H1 (cell line): ENCODE measurements at regions not wholly inside any gene's neighbourhood (a gene's known extent, or its start where the extent isn't known, plus 50 kb on each side); places are given as distances from the start of the nearest gene placed in this dataset.

Experiments
- CTCF ChIA-PET: fragments of 300-600 bp; sonication (Branson Sonifier 250); formaldehyde crosslinking; loops from one replicate; lab custom pipeline; 2021; ENCODE audit not compliant: partially characterized antibody; lab: Charles Lee
- POLR2A ChIA-PET: fragments of 300-600 bp; sonication (Branson Sonifier 250); formaldehyde crosslinking; loops from one replicate; lab custom pipeline; 2021; ENCODE audit warnings: inconsistent platforms; ENCODE audit not compliant: partially characterized antibody; lab: Charles Lee
- DNase-seq, 2 experiments: peaks; one replicate each; pipeline versions ENCODE4 v3.0.0 to v3.0.0-alpha.2; 2010 to 2022; ENCODE audit warnings: low spot score in 2 of 2, low read depth in 1 of 2, mixed read lengths in 1 of 2
- FAIRE-seq: peaks from 2 replicates; lab custom pipeline; 2011; peaks lifted over from hg19 to GRCh38; lab: Jason Lieb, UNC
- H2AFZ ChIP-seq: 2 replicates; pipeline ENCODE4 v1.8.1; 2012; ENCODE audit warnings: low read length, inconsistent platforms
- H2AK5ac ChIP-seq: 2 replicates; pipeline ENCODE4 v1.6.1; 2013; ENCODE audit warnings: low read depth, low read length
- H2BK120ac ChIP-seq: replicated peaks from 2 replicates; pipeline ENCODE3; 2013; ENCODE audit warnings: low read depth, low read length, inconsistent platforms
- H2BK12ac ChIP-seq: 2 replicates; pipeline ENCODE4 v1.6.1; 2013; ENCODE audit warnings: low read depth, low read length
- H2BK15ac ChIP-seq: 2 replicates; pipeline ENCODE4 v1.6.1; 2013; ENCODE audit warnings: low read length
- H2BK20ac ChIP-seq: 2 replicates; pipeline ENCODE4 v1.6.1; 2013; ENCODE audit warnings: low read length
- H2BK5ac ChIP-seq: 2 replicates; pipeline ENCODE4 v1.6.1; 2013; ENCODE audit warnings: low read depth, low read length
- H3K14ac ChIP-seq: 2 replicates; pipeline ENCODE4 v1.6.1; 2013; ENCODE audit warnings: inconsistent platforms; ENCODE audit not compliant: insufficient read length
- H3K18ac ChIP-seq: 2 replicates; pipeline ENCODE4 v1.6.1; 2013; ENCODE audit warnings: low read length; ENCODE audit errors: extremely low read depth
- H3K23ac ChIP-seq: 2 replicates; pipeline ENCODE4 v1.6.1; 2013; ENCODE audit warnings: inconsistent platforms; ENCODE audit not compliant: insufficient read length
- H3K23me2 ChIP-seq: 2 replicates; pipeline ENCODE4 v1.6.1; 2013; ENCODE audit warnings: low read depth, low read length
- H3K27ac ChIP-seq: 2 replicates; pipeline ENCODE4 v1.6.1; 2011; ENCODE audit warnings: low read depth, low read length, inconsistent platforms
- H3K27me3 ChIP-seq, 4 experiments: replicated peaks in 1 of 4; 1 replicate in 1 of 4; 2 replicates in 3 of 4; pipeline versions ENCODE4 v1.6.1 to v1.8.1; 2011 to 2013; ENCODE audit warnings: low read length in 3 of 4, mild to moderate bottlenecking in 3 of 4, inconsistent platforms in 2 of 4, mixed read lengths in 2 of 4, moderate library complexity in 1 of 4; ENCODE audit not compliant: control insufficient read depth in 3 of 4, insufficient read depth in 3 of 4; ENCODE audit errors: extremely low read depth in 1 of 4
- H3K36me3 ChIP-seq, 4 experiments: 2 replicates each; pipeline versions ENCODE4 v1.6.1 to v1.8.1; 2011 to 2013; ENCODE audit warnings: mild to moderate bottlenecking in 4 of 4, low read length in 3 of 4, moderate library complexity in 2 of 4, control low read depth in 1 of 4, inconsistent platforms in 1 of 4; ENCODE audit not compliant: insufficient read depth in 4 of 4, control insufficient read depth in 2 of 4
- H3K4ac ChIP-seq: replicated peaks from 2 replicates; pipeline ENCODE3; 2013; ENCODE audit warnings: low read length, low read depth, mixed read lengths, inconsistent platforms; ENCODE audit not compliant: insufficient read length
- H3K4me1 ChIP-seq, 4 experiments: replicated peaks in 1 of 4; 1 replicate in 1 of 4; 2 replicates in 3 of 4; pipeline versions ENCODE4 v1.6.1 to v1.8.1; 2011 to 2013; ENCODE audit warnings: low read length in 3 of 4, inconsistent platforms in 2 of 4, mixed read lengths in 1 of 4; ENCODE audit not compliant: insufficient read depth in 4 of 4, control insufficient read depth in 3 of 4
- H3K4me2 ChIP-seq, 2 experiments: 2 replicates each; pipeline versions ENCODE4 v1.6.1 to v1.8.1; 2011 to 2013; ENCODE audit warnings: low read depth in 2 of 2, low read length in 2 of 2, control low read depth in 1 of 2, inconsistent platforms in 1 of 2, mild to moderate bottlenecking in 1 of 2; ENCODE audit not compliant: insufficient read depth in 1 of 2
- H3K4me3 ChIP-seq, 4 experiments: fragments of 200-600, 300-600 bp in 1 of 4; sonication (generic), shearing (Covaris generic), sonication (Bioruptor Twin) in 1 of 4; 2 replicates each; pipeline versions ENCODE4 v1.5.1 to v1.8.1; 2011 to 2016; ENCODE audit warnings: low read length in 4 of 4, low read depth in 3 of 4, control low read depth in 2 of 4, inconsistent platforms in 2 of 4, mild to moderate bottlenecking in 2 of 4, mixed read lengths in 1 of 4, moderate library complexity in 1 of 4; ENCODE audit not compliant: insufficient read depth in 2 of 4; ENCODE audit errors: extremely low read depth in 1 of 4
- H3K56ac ChIP-seq: replicated peaks from 2 replicates; pipeline ENCODE3; 2013; ENCODE audit warnings: low read depth, mild to moderate bottlenecking, mixed read lengths, low read length, inconsistent platforms; ENCODE audit not compliant: insufficient read length
- H3K79me1 ChIP-seq: 2 replicates; pipeline ENCODE4 v1.6.1; 2013; ENCODE audit warnings: low read depth, low read length, control low read depth
- H3K79me2 ChIP-seq, 2 experiments: 2 replicates each; pipeline versions ENCODE4 v1.6.1 to v1.8.1; 2012 to 2013; ENCODE audit warnings: low read length in 2 of 2, mild to moderate bottlenecking in 2 of 2, inconsistent platforms in 1 of 2; ENCODE audit not compliant: insufficient read depth in 2 of 2, control insufficient read depth in 1 of 2
- H3K9ac ChIP-seq, 4 experiments: replicated peaks in 1 of 4; 1 replicate in 1 of 4; 2 replicates in 3 of 4; pipeline versions ENCODE4 v1.6.1 to v1.8.1; 2011 to 2013; ENCODE audit warnings: low read depth in 3 of 4, low read length in 3 of 4, control low read depth in 2 of 4, mild to moderate bottlenecking in 2 of 4, moderate library complexity in 2 of 4, inconsistent platforms in 1 of 4; ENCODE audit errors: extremely low read depth in 1 of 4
- H3K9me3 ChIP-seq, 2 experiments: 2 replicates each; pipeline versions ENCODE4 v1.6.1 to v1.8.1; 2012 to 2013; ENCODE audit warnings: mild to moderate bottlenecking in 2 of 2, moderate library complexity in 2 of 2, control low read depth in 1 of 2, inconsistent platforms in 1 of 2, low read depth in 1 of 2, low read length in 1 of 2, mixed read lengths in 1 of 2; ENCODE audit not compliant: insufficient read depth in 2 of 2
- H4K20me1 ChIP-seq, 2 experiments: replicated peaks in 1 of 2; 2 replicates each; pipeline versions ENCODE3 to v1.8.1; 2011 to 2013; ENCODE audit warnings: inconsistent platforms in 2 of 2, low read length in 2 of 2, mild to moderate bottlenecking in 1 of 2; ENCODE audit not compliant: insufficient read depth in 2 of 2, control insufficient read depth in 1 of 2
- H4K5ac ChIP-seq: 2 replicates; pipeline ENCODE4 v1.6.1; 2013; ENCODE audit warnings: low read length, low read depth, mixed read lengths, inconsistent platforms; ENCODE audit not compliant: insufficient read length
- H4K8ac ChIP-seq: 2 replicates; pipeline ENCODE4 v1.8.0; 2013; ENCODE audit warnings: mild to moderate bottlenecking, moderate library complexity, low read length, inconsistent platforms; ENCODE audit not compliant: insufficient read depth; ENCODE audit errors: extremely low read depth
- H4K91ac ChIP-seq: replicated peaks from 2 replicates; pipeline ENCODE3; 2013; ENCODE audit warnings: low read length, mixed read lengths, inconsistent platforms; ENCODE audit not compliant: insufficient read length
- CBX5 ChIP-seq: fragments of 300-800, 300-1000 bp; sonication (generic); IDR thresholded peaks from 2 replicates; pipeline ENCODE4 v1.7.1; 2016; ENCODE audit warnings: antibody characterized with exemption, low read length, low read depth
- CEBPB ChIP-seq: IDR thresholded peaks from 2 replicates; pipeline ENCODE4 v1.6.1; 2012; ENCODE audit warnings: low read depth, low read length
- EGR1 ChIP-seq: IDR thresholded peaks from 2 replicates; pipeline ENCODE4 v1.6.1; 2011; ENCODE audit warnings: low read depth, low read length, borderline replicate concordance
- RBBP5 ChIP-seq: IDR thresholded peaks from 2 replicates; pipeline ENCODE4 v1.7.1; 2012; ENCODE audit warnings: low read depth, mild to moderate bottlenecking, inconsistent platforms, low read length, moderate library complexity, borderline replicate concordance
- RNF2 ChIP-seq: fragments of 200-900, 300-1000 bp; sonication (generic); IDR thresholded peaks from 2 replicates; pipeline ENCODE4 v1.7.1; 2016; ENCODE audit warnings: borderline replicate concordance, low read depth, mild to moderate bottlenecking, antibody characterized with exemption, low read length; ENCODE audit not compliant: poor library complexity, severe bottlenecking; ENCODE audit errors: missing control alignments
- YY1 ChIP-seq: IDR thresholded peaks from 2 replicates; pipeline ENCODE4 v1.6.1; 2011; ENCODE audit warnings: low read depth, mild to moderate bottlenecking, low read length
- WGBS, 2 experiments: shearing (Covaris generic) in 1 of 2; methylation state at CpG; one replicate each; pipeline versions ENCODE4 v1.1.6 to v1.1.7; 2013 to 2015; ENCODE audit warnings: low lambda C conversion rate in 2 of 2, mixed read lengths in 2 of 2, inconsistent platforms in 1 of 2, low coverage in 1 of 2, missing lambda C conversion rate in 1 of 2; ENCODE audit not compliant: insufficient replicate concordance in 2 of 2, insufficient coverage in 1 of 2, insufficient read length in 1 of 2; ENCODE audit errors: extremely low coverage in 1 of 2, missing lambda C conversion rate in 1 of 2; 5-methylcytosine and 5-hydroxymethylcytosine counted together
- TF ChIP-seq, protein P1 (sequence below): IDR thresholded peaks from 2 replicates; pipeline ENCODE4 v1.6.1; 2012; ENCODE audit warnings: low read length, inconsistent platforms

GRCh38 chr2:67918471-67918870 lies 144.3 kb downstream of the C1D start:
- Histone ChIP-seq H3K4ac (no peak overlapping the region), H3K27ac (no peak overlapping the region), H3K79me1 (no peaks in the 10 kb centered on the region), H3K14ac (no peak overlapping the region), H3K4me3 (no peak overlapping the region), H4K20me1 (no peaks in the 10 kb centered on the region), H3K23me2 (no peaks in the 10 kb centered on the region), H4K5ac (no peak overlapping the region), H4K91ac (no peak overlapping the region), H2BK12ac (no peak overlapping the region; the same call in 1 of the 2 replicates), H2BK20ac (no peak overlapping the region), H2BK5ac (no peak overlapping the region), H3K9ac (no peak overlapping the region), H3K9me3 (no peaks in the 10 kb centered on the region), H3K23ac (no peak overlapping the region), H2AFZ (no peak overlapping the region), H3K36me3 (no peaks in the 10 kb centered on the region), H2BK120ac (no peak overlapping the region), H3K56ac (no peak overlapping the region), H3K4me2 (no peak overlapping the region), H2AK5ac (no peak overlapping the region), H4K8ac (no peak overlapping the region), H3K79me2 (no peaks in the 10 kb centered on the region), H3K18ac (no peak overlapping the region), H3K4me1 (peaks cover 0 to 11% (median 5%) of the 10 kb centered on the region in 4 experiments; a peak in 5 of 7 replicates), H2BK15ac (no peak overlapping the region), H3K27me3 (no peaks in the 10 kb centered on the region)
- ChIA-PET CTCF (interaction anchor here (1.2 to 2.1 kb wide), 4 partner anchors 12 to 113 kb away, joined by 3 to 10 read pairs (median 3); no protein-coding TSS in a partner anchor), POLR2A (no interaction called here)
- DNase-seq, result no peak
- no peak for FAIRE-seq
- 92% methylated on average over 3 of the region's 3 CpGs; no CpG with 5 or more reads in 1 of the 2 experiments for WGBS, 2 experiments
- TF ChIP-seq CBX5 (no peak), CEBPB (no peak), RNF2 (no peak), RBBP5 (no peak), YY1 (no peak), EGR1 (no peak)
- TF ChIP-seq, protein P1, sequence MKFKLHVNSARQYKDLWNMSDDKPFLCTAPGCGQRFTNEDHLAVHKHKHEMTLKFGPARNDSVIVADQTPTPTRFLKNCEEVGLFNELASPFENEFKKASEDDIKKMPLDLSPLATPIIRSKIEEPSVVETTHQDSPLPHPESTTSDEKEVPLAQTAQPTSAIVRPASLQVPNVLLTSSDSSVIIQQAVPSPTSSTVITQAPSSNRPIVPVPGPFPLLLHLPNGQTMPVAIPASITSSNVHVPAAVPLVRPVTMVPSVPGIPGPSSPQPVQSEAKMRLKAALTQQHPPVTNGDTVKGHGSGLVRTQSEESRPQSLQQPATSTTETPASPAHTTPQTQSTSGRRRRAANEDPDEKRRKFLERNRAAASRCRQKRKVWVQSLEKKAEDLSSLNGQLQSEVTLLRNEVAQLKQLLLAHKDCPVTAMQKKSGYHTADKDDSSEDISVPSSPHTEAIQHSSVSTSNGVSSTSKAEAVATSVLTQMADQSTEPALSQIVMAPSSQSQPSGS, result no peak
